ENCODE measurements at regions not wholly inside any gene's neighbourhood (a gene's known extent, or its start where the extent isn't known, plus 50 kb on each side); places are given as distances from the start of the nearest gene placed in this dataset.

DNA sequence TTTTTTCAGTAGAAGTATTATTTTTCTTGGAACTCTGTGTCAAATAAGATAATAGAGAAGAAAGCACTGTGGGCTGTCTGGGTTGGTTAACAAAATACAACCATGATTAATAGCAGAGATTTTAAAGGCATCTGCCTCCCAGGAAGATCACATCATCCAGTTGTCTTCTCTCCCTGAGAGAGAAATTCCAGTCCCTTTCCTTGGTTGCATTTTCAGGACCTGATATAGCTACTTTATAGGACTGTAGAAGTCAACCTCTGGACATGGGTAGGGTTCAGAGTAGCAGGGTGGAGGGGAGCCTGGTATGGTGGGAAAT is 309.9 kb upstream of the IGFBP3 start (continued):
- TF ChIP-seq, protein P1, sequence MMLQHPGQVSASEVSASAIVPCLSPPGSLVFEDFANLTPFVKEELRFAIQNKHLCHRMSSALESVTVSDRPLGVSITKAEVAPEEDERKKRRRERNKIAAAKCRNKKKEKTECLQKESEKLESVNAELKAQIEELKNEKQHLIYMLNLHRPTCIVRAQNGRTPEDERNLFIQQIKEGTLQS (IDR thresholded peaks at IDR 0.05): no peak
- no peak for TF ChIP-seq ZFX (IDR thresholded peaks at IDR 0.05)
- no peak for TF ChIP-seq CEBPB (IDR thresholded peaks at IDR 0.05; ENCODE audit: low read depth)
- TF ChIP-seq ELF1 (IDR thresholded peaks at IDR 0.05; ENCODE audit: borderline replicate concordance, low read depth): no peak
- no peak for TF ChIP-seq SRF (IDR thresholded peaks at IDR 0.05; ENCODE audit: low read depth)
- TF ChIP-seq RAD21 (IDR thresholded peaks at IDR 0.05; ENCODE audit: low read depth): no peak
- TF ChIP-seq, protein P2, sequence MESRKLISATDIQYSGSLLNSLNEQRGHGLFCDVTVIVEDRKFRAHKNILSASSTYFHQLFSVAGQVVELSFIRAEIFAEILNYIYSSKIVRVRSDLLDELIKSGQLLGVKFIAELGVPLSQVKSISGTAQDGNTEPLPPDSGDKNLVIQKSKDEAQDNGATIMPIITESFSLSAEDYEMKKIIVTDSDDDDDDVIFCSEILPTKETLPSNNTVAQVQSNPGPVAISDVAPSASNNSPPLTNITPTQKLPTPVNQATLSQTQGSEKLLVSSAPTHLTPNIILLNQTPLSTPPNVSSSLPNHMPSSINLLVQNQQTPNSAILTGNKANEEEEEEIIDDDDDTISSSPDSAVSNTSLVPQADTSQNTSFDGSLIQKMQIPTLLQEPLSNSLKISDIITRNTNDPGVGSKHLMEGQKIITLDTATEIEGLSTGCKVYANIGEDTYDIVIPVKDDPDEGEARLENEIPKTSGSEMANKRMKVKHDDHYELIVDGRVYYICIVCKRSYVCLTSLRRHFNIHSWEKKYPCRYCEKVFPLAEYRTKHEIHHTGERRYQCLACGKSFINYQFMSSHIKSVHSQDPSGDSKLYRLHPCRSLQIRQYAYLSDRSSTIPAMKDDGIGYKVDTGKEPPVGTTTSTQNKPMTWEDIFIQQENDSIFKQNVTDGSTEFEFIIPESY (IDR thresholded peaks at IDR 0.05; ENCODE audit: extremely low read depth, insufficient replicate concordance, low read length): no peak

DNA sequence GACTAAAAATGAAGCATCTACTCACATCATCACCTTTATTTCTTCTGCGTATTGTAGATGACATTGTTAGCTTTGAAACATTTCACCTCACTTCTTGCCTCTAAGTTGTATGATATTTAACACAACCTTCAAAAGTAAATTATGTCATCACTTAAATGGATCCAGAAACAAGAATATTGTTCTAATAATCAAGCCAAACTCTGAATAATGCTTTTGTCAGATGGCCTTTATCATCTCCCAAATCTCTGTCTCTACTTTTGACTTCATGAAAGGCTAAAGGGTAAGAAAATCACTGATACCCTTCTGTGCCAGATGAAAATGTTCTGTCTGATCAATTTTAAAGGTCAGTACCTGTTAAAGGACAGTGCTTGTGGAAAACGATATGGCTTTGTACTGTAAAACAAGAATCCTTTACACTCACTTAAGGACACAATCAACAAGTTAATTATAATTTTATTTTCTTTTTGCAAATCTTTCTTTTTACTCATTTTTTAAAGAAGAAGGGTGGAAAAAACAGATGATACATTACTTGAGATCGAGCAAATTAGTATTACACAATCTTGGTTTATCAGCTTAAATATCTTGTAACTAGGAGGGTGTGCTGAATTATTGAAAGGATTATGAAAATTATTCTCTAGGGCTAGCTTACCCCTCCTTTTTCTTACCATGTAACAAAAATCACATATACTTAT is 309.4 kb upstream of the IGFBP3 start:
- Histone ChIP-seq H3K27me3 (ENCODE audit: insufficient read depth, low read length) (0 out of 2 replicates have a peak, but pooled peaks cover 3% of the 10 kb centered on the region), H3K27ac (ENCODE audit: low read depth, low read length) (no peak overlapping the region), H3K4me3 (replicated peaks in 1 of 2; ENCODE audit: low read depth in 1 of 2, low read length in 2 of 2) (no peak overlapping the region), H4K20me1 (ENCODE audit: insufficient read depth) (no peaks in the 10 kb centered on the region), H3K9ac (ENCODE audit: low read length) (no peak overlapping the region), H3K4me1 (ENCODE audit: control insufficient read depth in 1 of 2, insufficient read depth in 2 of 2, low read length in 2 of 2) (no peaks in the 10 kb centered on the region), H3K9me3 (ENCODE audit: control insufficient read depth in 1 of 2, insufficient read depth in 1 of 2, low read depth in 1 of 2, low read length in 2 of 2) (no peaks in the 10 kb centered on the region), H3K9me2 (ENCODE audit: insufficient read depth) (0 out of 2 replicates have a peak, but pooled peaks cover 6% of the 10 kb centered on the region), H3K36me3 (ENCODE audit: control insufficient read depth in 1 of 2, insufficient read depth in 2 of 2, low read length in 2 of 2) (no peaks in the 10 kb centered on the region), H3K79me2 (ENCODE audit: insufficient read depth, low read length) (no peaks in the 10 kb centered on the region), H2AFZ (ENCODE audit: low read depth, low read length, poor library complexity, severe bottlenecking) (no peak overlapping the region), H3K4me2 (ENCODE audit: low read length) (no peak overlapping the region)
- ChIA-PET POLR2A (no interaction called here), RAD21 (ENCODE audit: low non-redundant PET in 1 of 2, low total read pairs in 2 of 2, uncharacterized antibody in 2 of 2, unreplicated experiment in 2 of 2) (no interaction called here), CTCF (no interaction called here)
- DNase-seq (ENCODE audit: low read depth, low spot score) (no peak), ATAC-seq (no peak)
- intact Hi-C loops (cut with micrococcal nuclease): no loop called here
- TF ChIP-seq EZH2phosphoT487 (IDR thresholded peaks at IDR 0.05; ENCODE audit: borderline replicate concordance): no peak
- TF ChIP-seq, protein P2 (IDR thresholded peaks at IDR 0.05; ENCODE audit: extremely low read depth, insufficient replicate concordance, low read length): no peak
- no peak for TF ChIP-seq ZNF274 (IDR thresholded peaks at IDR 0.05; ENCODE audit: low read depth, low read length)
- TF ChIP-seq SP1 (IDR thresholded peaks at IDR 0.05; ENCODE audit: low read depth): no peak
- no TSS peak for BruUV-seq (replicated peaks)
